ENCODE measurements at regions not wholly inside any gene's neighbourhood (a gene's known extent, or its start where the extent isn't known, plus 50 kb on each side); places are given as distances from the start of the nearest gene placed in this dataset.
"Not testable (repeated sequence)": the region's sequence is repeated elsewhere in the genome, so short reads cannot be mapped to it uniquely, and the experiment has no call there.

DNA sequence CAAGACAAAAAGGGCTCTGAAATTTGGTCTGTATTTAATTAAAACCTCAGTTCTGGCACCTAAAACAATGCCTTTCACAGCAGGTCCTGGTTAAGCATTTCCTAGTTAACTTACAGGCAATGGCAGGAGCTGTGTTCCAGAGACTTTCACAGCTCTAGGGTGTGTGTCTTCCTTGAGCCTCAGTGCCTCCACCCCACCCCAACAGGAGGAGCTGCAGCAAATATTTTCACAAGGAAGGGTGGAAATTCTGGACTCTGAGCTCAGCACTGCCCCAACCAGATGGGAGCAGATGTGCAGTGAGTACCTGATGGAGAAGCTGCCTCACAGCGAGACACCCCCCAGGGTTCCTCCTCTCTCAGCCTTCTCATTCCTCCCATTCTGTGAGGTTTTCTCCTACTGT lies 106.3 kb upstream of the SPATA12 start:
- DNase-seq = no peak

DNA sequence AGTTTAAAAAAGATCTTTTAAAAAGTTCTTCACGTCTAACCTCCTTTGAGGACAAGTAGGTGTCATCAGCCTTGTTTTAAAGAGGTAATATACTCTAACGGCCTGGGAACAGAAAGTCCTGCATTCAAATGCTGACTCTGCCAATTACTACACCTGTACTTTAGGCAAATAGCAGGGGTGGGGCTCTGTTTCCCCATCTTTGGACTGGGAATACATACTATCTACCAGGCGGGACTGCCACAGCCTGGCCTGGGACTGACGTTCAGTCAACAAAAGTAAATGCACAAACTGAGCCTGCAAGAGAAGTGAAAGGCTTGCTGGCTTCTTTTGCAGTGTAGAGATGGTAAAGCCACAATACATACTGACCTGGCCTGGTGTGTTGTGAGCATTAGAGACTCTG lies 107.6 kb upstream of the SPATA12 start:
- no peak for DNase-seq

DNA sequence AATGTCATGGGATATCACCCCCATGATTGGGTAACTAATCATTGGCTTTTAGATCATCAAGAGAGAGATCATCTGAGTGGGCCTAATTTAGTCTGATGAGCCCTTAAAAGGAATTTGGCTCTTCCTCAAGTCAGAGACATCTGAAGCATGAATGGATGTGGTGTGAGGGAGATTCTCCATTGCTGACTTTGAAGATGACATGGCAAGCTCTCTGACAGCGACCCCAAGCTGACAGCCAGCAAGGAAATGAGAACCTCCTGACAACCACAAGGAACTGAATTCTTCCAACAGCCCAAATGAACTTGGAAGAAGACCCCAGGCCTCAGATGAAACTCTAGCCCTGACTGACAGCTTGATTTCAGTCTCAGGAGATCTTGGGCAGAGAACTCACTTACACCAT lies 108.4 kb upstream of the SPATA12 start:
- no peak for DNase-seq

DNA sequence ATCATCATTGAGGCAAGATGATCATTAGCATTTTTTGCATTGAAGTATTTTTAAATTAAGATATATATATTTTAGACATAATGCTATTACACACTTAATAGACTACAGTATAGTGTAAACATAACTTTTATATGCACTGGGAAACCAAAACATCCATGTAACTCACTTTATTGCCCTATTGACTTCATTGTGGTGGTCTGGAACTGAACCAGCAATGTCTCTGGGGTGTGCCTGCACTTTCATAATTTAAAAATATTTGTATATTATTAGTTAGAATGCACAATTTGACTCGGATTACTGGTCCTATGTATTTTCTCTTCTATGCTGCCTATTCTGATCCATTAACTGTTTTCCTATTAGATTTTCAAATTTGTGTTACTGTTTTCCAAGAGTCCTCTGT lies 109.1 kb upstream of the SPATA12 start:
- DNase-seq = no peak

DNA sequence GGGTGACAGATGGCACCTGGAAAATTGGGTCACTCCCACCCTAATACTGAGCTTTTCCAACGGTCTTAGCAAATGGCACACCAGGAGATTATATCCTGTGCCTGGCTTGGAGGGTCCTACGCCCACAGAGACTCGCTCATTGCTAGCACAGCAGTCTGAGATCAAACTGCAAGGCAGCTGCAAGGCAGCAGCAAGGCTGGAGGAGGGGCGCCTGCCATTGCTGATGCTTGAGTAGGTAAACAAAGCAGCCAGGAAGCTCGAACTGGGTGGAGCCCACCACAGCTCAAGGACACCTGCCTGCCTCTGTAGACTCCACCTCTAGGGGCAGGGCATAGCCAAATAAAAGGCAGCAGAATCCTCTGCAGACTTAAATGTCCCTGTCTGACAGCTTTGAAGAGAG lies 115.1 kb upstream of the SPATA12 start:
- not testable (repeated sequence) for DNase-seq

DNA sequence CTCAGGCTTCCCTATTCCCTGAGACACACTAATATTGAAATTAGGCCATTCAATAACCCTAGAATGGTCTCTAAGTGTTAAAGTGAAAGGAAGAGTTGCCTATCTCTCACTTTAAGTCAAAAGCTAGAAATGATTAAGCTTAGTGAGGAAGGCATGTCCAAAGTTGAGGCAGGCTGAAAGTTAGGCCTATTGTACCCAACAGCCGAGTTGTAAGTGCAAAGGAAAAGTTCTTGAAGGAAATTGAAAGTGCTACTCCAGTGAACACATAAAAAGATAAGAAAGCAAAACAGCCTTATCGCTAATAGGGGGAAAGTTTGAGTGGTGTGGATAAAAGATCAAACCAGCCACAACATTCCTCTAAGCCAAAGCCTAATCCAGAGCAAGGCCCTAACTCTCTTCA lies 117.9 kb upstream of the SPATA12 start:
- no peak for DNase-seq

DNA sequence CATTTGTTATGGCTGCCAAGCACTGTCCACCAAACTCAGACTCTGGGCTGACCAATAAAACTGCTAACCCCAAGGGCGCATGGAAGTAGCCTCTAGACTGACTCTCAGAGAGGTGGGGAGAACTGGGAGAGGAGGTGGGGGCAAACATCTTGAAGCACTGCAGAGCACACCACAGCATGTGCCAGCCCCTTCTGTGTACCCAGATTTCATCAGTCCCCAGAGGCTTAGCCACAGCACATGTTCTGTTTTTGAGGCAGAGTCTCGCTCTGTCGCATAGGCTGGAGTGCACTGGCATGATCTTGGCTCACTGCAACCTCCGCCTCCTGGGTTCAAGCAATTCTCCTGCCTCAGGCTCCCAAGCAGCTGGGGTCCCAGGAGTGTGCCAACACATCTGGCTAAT lies 119.5 kb upstream of the SPATA12 start:
- no peak for DNase-seq

DNA sequence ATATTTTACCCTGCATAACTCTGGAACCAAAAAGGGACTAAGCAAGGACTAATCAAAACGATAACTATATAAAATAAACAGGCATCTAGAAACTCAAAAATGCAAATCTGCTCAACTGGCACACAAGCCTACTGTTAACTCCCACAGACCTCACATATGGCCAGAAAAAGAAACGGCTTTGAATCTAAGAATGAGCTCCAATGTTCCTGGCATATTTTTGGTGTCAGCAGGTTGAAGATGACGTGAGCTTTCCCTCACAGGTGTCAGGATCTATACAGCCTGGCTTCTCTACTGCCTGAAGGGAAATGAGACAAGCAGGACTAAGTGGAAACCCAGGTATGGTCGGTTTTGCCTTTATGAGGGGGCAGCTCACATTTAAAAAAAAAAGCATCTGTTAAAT lies 120.1 kb upstream of the SPATA12 start:
- no peak for DNase-seq

DNA sequence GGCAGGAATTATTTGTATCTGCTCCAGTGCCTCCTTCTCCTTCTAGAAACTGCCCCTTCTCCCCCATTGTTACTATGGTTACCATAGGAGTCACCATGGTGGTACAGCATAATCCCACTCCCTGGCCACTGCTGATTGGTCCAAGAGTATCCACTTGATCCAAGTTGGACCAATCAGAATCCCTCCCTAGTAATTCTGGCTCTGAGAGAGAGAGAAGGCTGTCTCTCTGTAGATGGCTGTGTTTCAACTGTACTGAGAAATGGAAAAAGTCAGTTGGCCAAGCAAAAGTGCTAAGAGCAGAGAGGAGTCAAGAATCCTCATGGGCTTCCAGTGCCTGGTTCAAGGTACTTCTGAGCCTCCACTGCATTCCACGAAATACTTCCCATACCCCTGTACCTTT lies 120.6 kb upstream of the SPATA12 start:
- no peak for DNase-seq

DNA sequence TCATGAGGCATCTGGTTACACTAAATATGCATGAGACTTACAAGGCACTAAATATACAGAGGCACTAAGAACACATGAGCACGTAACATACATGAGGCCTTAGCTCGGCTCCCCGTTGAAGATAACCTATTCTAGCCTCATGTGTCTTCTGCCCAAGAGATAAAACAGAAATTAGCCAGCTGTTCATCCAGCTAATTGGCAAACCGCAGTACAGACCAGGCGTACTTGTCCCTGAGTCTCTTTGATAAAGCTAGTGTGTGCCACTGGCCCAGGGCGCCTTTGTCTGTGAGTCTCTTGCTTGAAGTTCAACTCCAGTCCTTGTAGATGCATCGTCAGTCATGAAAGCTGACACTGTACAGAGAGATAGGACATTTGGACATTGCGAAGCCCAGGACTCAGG lies 121.9 kb upstream of the SPATA12 start:
- DNase-seq = no peak

DNA sequence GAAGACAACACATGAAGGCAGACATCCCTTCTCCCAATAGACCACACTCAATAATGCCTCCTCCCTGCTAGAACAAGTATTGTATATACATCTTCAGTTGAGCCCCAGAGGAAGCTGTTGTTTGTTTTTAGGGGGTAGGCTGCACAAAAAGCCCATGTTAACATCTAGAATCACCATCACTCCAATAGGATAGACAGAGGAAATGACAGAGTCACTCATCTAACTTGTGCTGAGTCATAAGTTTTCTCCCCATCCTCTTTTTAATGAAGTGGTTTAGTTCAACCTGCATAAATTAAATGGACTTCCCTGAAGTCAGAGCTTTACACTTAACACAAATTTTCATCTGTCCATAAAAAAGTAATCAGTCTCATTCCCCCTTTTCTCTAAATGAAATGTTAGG lies 122.9 kb upstream of the SPATA12 start:
- DNase-seq = no peak

DNA sequence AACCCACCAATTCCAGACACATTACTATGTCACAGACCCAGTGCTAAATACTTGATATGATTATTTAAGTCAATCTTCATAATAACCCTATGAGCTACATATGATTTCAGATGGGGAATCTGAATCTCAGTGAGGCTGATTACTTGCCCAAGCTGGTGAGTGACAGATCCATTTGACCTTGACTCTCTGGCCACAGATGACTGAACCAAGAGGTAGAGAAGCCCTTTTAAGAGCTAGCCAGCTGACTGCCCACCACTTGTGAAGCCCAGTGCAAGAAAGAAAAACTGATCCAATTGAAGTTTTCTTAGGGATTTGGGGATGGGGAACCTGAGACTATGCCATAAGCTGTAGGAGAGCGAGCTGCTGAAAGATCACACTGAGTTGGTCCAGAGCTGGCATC lies 124.7 kb upstream of the SPATA12 start:
- DNase-seq = no peak

DNA sequence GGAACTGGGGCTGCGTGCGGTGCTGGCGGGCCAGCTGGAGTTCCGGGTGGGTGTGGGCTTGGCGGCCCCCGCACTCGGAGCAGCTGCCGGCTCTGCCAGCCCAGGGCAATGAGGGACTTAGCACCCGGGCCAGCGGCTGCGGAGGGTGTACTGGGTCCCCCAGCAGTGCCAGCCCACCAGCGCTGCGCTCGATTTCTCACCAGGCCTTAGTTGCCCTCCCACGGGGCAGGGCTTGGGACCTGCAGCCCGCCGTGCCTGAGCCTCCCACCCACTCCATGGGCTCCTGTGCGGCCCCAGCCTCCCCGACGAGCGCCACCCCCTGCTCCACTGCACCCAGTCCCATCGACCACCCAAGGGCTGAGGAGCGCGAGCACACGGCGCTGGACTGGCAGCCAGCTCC lies 126.0 kb upstream of the SPATA12 start:
- DNase-seq = not testable (repeated sequence)

DNA sequence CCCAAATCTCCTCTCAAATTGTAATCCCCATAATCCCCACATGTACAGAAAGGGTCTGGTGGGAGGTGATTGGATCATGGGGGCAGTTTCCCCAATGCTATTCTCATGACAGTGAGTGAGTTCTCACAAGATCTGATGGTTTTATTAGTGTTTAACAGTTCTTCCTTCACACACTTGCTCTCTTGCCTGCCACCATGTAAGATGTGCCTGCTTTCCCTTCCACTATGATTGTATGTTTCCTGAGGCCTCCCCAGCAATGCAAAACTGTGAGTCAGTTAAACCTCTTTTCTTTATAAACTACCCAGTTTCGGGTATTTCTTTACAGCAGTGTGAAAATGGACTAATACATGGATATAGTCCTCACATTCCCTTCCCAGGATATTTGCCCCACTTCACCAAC lies 126.7 kb upstream of the SPATA12 start:
- no peak for DNase-seq

DNA sequence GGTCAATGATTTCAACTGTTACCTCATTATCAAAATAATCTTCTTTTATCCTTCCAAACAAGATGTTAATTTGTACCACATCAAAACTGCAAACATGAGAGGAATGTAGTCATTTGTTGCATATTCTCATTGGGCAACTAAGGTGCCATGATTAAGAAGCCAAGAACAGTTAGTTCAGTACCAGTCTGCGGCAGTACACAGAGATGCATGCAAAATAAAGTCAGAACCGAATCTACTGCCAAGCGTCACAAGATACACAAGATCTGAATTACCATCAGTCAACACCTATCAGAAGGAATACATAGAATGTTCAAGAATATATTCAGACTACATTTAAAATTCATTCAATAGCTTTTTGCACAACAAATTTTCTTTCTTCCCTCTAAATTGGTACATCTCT lies 127.6 kb upstream of the SPATA12 start:
- DNase-seq = no peak

DNA sequence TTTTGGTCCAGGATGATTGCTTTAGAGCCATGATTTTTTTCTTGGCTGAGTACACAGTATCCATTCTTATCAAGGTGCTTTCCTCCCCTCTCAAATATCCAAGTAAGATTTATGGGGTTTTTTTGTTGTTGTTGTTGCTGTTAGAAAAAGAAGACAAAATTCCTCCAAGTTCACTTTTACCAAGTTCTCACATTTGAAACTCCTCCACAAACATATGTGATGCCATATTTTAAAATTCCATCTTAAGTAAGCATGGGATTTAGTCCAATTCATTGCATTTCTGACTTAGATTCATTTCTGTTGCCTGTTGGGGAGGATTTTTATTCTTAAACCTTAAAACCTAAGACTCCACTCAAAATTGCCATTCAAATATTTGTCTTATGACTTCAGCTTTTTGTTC lies 128.6 kb upstream of the SPATA12 start:
- DNase-seq = no peak

DNA sequence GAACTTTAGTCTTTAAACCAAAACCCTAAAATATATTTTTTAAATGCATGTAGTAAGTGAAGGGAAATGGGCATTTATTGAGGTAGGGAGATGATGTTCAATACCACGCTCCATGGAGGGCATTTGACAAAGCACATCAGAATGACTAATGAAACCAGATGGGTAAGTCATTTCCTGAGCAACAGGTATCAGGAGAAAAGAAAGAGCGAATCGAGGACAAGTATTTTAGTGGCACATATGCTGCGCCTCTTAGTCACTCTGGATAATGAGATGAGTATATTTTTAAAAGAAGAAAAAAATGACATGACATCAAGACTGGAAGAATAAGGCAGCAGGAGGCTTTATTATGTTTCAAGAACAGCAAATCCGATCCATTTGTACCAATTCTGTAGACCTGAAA lies 129.0 kb upstream of the ARHGEF3 start:
- DNase-seq = no peak

DNA sequence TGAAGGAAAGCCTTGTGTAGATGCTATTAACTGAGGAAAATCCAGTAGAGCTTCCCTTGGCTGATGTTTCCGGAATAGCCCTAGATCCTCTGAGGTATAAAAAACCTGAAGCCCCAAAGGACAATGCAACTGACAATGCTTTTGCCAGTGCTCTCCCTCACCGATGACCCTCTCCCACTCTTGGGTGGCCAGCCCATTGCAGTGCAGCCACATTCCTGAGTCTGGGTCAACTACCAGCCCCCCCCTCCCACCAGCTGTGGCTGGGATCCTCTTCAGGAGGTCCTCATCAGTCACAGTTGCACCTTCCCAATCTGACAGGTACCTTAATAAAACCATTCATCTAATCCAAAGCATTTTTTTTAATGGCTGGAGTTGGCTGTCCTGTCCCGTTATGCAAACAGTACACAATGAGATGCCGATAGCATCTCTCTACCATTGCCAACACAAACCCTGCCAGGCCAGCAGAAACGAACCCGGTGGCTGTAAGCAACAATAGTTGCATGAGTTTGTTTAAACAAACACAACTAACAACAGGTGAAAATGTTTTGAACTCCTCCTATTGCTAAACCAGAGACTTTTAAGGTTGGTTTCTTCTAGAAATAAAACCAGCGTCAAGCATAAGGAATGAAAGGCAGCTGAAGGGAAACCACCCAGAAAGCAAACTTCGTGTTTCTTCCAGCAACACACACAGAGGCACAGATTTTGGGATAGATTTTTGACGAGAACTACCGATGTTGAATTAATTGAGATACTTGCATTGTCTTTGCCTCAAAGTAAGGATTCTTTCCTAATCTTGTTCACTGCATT lies 128.3 kb upstream of the ARHGEF3 start:
- no peak for DNase-seq

DNA sequence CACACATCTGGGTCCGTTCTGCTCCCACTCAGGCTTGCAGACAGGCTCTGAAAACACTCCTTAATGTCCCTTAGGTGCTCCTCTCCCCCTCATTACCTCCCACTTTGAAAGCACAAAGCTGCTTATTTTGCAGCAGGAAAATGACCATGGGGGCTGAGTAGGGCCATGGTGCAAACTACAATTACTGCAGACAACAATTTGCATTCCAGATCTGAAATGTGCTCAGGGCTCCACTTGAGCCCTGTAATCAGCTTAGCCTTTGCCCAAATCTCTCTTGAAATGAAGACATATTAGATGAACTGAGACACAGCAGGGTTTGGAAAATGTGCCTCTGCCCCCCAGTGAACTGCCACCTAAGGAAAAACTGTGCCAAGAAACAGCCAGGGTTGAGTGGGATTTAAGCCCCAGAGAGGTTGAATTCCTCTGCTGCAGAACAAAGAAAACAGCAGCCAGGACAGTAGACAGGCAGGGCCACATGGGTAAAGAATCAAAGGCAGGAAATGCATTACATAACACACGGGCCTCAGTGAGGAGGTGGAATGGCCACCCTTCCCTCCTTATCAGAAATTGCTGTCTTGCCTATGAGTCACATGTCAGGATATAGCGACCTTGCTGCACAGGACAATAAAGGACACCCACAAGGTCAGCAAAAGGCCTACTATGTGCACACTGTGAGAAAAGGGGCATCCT lies 126.8 kb upstream of the ARHGEF3 start:
- DNase-seq = peak; percentile 32

DNA sequence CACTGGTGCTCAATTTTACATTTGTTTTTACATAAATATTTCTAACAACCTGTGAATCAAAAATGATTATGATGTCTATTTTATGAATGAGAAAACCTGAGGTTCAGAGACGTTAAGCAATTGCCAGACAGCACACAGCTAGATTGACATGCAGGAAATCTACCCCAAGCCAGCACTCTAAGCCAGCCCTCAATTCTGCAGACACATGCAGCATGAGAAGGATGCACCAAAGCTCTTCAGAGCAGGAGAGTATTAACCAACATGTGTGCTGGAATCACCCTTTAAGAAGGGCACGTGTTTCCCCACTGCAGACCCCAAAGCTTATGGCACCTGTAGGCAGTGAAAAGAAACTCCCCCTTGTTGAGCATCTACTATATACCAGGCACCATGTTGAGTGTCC lies 126.1 kb upstream of the ARHGEF3 start:
- DNase-seq = no peak

DNA sequence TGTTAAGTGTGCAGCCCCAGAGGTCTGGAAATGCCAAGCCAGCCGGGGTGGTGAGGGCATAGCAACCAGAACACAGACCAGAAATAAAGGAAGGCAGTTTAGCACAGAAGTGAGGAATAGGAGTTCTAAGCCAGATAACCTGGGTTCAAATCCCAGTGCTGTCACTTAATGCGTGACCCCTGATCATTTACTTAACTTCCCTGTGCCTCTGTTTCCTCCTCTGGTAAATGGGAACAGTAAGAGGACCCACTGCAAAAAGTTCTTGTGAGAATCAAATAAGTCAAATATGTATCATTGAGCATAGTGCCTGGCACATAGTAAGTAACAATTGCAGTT lies 125.2 kb upstream of the ARHGEF3 start:
- DNase-seq = no peak

DNA sequence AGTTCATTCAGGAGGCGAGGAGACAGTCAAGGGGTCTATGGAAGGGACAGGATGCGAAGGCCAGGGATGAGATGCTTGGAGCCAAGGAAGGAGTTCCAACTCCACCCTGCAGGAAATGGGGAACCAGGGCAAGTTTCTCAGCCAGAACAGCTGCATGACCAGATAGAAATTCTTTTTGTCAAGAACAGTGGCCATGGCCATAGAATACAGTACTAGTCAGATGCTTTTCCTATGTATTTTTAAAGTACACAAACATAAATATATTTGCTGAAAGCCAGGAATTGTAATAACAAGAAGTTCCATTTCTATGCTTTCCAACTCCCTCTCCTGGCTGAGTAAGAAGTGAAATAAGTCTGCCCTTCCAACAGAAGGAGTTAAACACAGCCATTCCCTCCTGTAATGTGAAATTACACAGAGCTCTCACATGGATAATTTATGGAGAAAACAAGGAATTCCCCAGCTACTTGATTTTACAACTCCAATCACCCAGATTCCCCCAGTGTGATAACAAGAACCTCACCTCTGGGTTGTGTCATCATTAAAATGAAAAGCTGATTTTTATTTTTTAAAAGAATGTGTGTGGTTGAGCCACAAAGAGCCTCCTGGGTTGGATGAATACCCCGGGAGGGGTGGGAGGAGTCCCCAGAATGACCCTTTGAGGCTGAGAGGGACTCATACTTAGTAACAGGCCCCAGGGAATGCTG lies 124.6 kb upstream of the ARHGEF3 start:
- no peak for DNase-seq

DNA sequence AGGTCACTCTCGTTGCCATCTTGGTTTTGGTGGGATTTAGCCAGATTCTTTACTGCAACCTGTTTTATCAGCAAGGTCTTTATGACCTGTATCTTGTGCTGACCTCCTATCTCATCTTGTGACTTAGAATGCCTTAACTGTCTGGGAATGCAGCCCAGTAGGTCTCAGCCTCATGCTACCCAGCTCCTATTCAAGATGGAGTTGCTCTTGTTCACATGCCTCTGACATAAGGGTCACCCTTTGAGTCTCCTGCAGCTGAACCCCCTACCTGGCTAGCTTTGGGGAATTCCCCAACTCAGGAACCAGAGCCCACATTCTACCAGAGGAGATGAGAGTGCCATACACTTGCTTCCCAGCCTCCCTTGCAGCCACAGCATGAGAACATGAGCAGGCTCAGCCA lies 123.0 kb upstream of the ARHGEF3 start:
- not testable (repeated sequence) for DNase-seq

DNA sequence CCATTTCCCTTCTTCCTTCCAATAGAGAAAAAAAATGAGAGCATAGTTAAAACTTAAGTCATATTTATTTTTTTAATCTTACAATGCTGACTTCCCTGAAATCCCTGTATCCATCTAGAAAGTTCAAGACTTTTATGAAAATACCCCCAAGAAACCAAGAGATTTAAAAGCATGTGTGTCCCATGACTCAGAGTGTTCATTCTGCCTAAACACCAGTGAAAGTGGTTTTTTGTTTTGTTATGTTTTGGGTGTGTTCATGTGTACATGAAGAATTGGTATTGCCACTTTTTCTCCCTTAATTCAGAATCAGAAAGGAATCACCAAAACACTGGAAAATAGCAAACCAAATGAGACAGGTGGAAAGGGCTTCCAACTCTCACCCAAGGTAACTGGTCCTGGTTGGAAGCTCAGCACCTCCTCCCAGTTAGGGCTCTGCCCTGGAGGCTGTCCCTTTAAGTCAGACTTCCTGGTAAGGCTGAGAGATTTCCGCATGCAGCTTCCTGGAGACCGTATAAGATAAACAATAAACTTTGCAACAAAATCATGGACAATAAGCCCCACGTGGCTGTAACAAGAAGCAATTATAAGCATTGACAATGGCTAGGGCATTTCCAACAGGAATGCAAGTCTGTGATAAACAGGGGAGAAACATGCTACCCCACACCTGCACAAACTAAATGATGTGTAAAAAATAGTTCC lies 121.9 kb upstream of the ARHGEF3 start:
- peak; percentile 63 for DNase-seq

Measured in CD4-positive, alpha-beta T cell treated with Interferon gamma for 1 hour (primary cell).